H1 (cell line): ENCODE measurements at regions not wholly inside any gene's neighbourhood (a gene's known extent, or its start where the extent isn't known, plus 50 kb on each side); places are given as distances from the start of the nearest gene placed in this dataset.

Source experiments
- CTCF ChIA-PET: fragments of 300-600 bp; sonication (Branson Sonifier 250); formaldehyde crosslinking; loops from one replicate; lab custom pipeline; 2021; ENCODE audit not compliant: partially characterized antibody; lab: Charles Lee
- POLR2A ChIA-PET: fragments of 300-600 bp; sonication (Branson Sonifier 250); formaldehyde crosslinking; loops from one replicate; lab custom pipeline; 2021; ENCODE audit warnings: inconsistent platforms; ENCODE audit not compliant: partially characterized antibody; lab: Charles Lee
- DNase-seq, 2 experiments: peaks; one replicate each; pipeline versions ENCODE4 v3.0.0 to v3.0.0-alpha.2; 2010 to 2022; ENCODE audit warnings: low spot score in 2 of 2, low read depth in 1 of 2, mixed read lengths in 1 of 2
- FAIRE-seq: peaks from 2 replicates; lab custom pipeline; 2011; peaks lifted over from hg19 to GRCh38; lab: Jason Lieb, UNC
- H2AFZ ChIP-seq: 2 replicates; pipeline ENCODE4 v1.8.1; 2012; ENCODE audit warnings: low read length, inconsistent platforms
- H2AK5ac ChIP-seq: 2 replicates; pipeline ENCODE4 v1.6.1; 2013; ENCODE audit warnings: low read depth, low read length
- H2BK120ac ChIP-seq: replicated peaks from 2 replicates; pipeline ENCODE3; 2013; ENCODE audit warnings: low read depth, low read length, inconsistent platforms
- H2BK12ac ChIP-seq: 2 replicates; pipeline ENCODE4 v1.6.1; 2013; ENCODE audit warnings: low read depth, low read length
- H2BK15ac ChIP-seq: 2 replicates; pipeline ENCODE4 v1.6.1; 2013; ENCODE audit warnings: low read length
- H2BK20ac ChIP-seq: 2 replicates; pipeline ENCODE4 v1.6.1; 2013; ENCODE audit warnings: low read length
- H2BK5ac ChIP-seq: 2 replicates; pipeline ENCODE4 v1.6.1; 2013; ENCODE audit warnings: low read depth, low read length
- H3K14ac ChIP-seq: 2 replicates; pipeline ENCODE4 v1.6.1; 2013; ENCODE audit warnings: inconsistent platforms; ENCODE audit not compliant: insufficient read length
- H3K18ac ChIP-seq: 2 replicates; pipeline ENCODE4 v1.6.1; 2013; ENCODE audit warnings: low read length; ENCODE audit errors: extremely low read depth
- H3K23ac ChIP-seq: 2 replicates; pipeline ENCODE4 v1.6.1; 2013; ENCODE audit warnings: inconsistent platforms; ENCODE audit not compliant: insufficient read length
- H3K23me2 ChIP-seq: 2 replicates; pipeline ENCODE4 v1.6.1; 2013; ENCODE audit warnings: low read depth, low read length
- H3K27ac ChIP-seq: 2 replicates; pipeline ENCODE4 v1.6.1; 2011; ENCODE audit warnings: low read depth, low read length, inconsistent platforms
- H3K27me3 ChIP-seq, 4 experiments: replicated peaks in 1 of 4; 1 replicate in 1 of 4; 2 replicates in 3 of 4; pipeline versions ENCODE4 v1.6.1 to v1.8.1; 2011 to 2013; ENCODE audit warnings: low read length in 3 of 4, mild to moderate bottlenecking in 3 of 4, inconsistent platforms in 2 of 4, mixed read lengths in 2 of 4, moderate library complexity in 1 of 4; ENCODE audit not compliant: control insufficient read depth in 3 of 4, insufficient read depth in 3 of 4; ENCODE audit errors: extremely low read depth in 1 of 4
- H3K36me3 ChIP-seq, 4 experiments: 2 replicates each; pipeline versions ENCODE4 v1.6.1 to v1.8.1; 2011 to 2013; ENCODE audit warnings: mild to moderate bottlenecking in 4 of 4, low read length in 3 of 4, moderate library complexity in 2 of 4, control low read depth in 1 of 4, inconsistent platforms in 1 of 4; ENCODE audit not compliant: insufficient read depth in 4 of 4, control insufficient read depth in 2 of 4
- H3K4ac ChIP-seq: replicated peaks from 2 replicates; pipeline ENCODE3; 2013; ENCODE audit warnings: low read length, low read depth, mixed read lengths, inconsistent platforms; ENCODE audit not compliant: insufficient read length
- H3K4me1 ChIP-seq, 4 experiments: replicated peaks in 1 of 4; 1 replicate in 1 of 4; 2 replicates in 3 of 4; pipeline versions ENCODE4 v1.6.1 to v1.8.1; 2011 to 2013; ENCODE audit warnings: low read length in 3 of 4, inconsistent platforms in 2 of 4, mixed read lengths in 1 of 4; ENCODE audit not compliant: insufficient read depth in 4 of 4, control insufficient read depth in 3 of 4
- H3K4me2 ChIP-seq, 2 experiments: 2 replicates each; pipeline versions ENCODE4 v1.6.1 to v1.8.1; 2011 to 2013; ENCODE audit warnings: low read depth in 2 of 2, low read length in 2 of 2, control low read depth in 1 of 2, inconsistent platforms in 1 of 2, mild to moderate bottlenecking in 1 of 2; ENCODE audit not compliant: insufficient read depth in 1 of 2
- H3K4me3 ChIP-seq, 4 experiments: fragments of 200-600, 300-600 bp in 1 of 4; sonication (generic), shearing (Covaris generic), sonication (Bioruptor Twin) in 1 of 4; 2 replicates each; pipeline versions ENCODE4 v1.5.1 to v1.8.1; 2011 to 2016; ENCODE audit warnings: low read length in 4 of 4, low read depth in 3 of 4, control low read depth in 2 of 4, inconsistent platforms in 2 of 4, mild to moderate bottlenecking in 2 of 4, mixed read lengths in 1 of 4, moderate library complexity in 1 of 4; ENCODE audit not compliant: insufficient read depth in 2 of 4; ENCODE audit errors: extremely low read depth in 1 of 4
- H3K56ac ChIP-seq: replicated peaks from 2 replicates; pipeline ENCODE3; 2013; ENCODE audit warnings: low read depth, mild to moderate bottlenecking, mixed read lengths, low read length, inconsistent platforms; ENCODE audit not compliant: insufficient read length
- H3K79me1 ChIP-seq: 2 replicates; pipeline ENCODE4 v1.6.1; 2013; ENCODE audit warnings: low read depth, low read length, control low read depth
- H3K79me2 ChIP-seq, 2 experiments: 2 replicates each; pipeline versions ENCODE4 v1.6.1 to v1.8.1; 2012 to 2013; ENCODE audit warnings: low read length in 2 of 2, mild to moderate bottlenecking in 2 of 2, inconsistent platforms in 1 of 2; ENCODE audit not compliant: insufficient read depth in 2 of 2, control insufficient read depth in 1 of 2
- H3K9ac ChIP-seq, 4 experiments: replicated peaks in 1 of 4; 1 replicate in 1 of 4; 2 replicates in 3 of 4; pipeline versions ENCODE4 v1.6.1 to v1.8.1; 2011 to 2013; ENCODE audit warnings: low read depth in 3 of 4, low read length in 3 of 4, control low read depth in 2 of 4, mild to moderate bottlenecking in 2 of 4, moderate library complexity in 2 of 4, inconsistent platforms in 1 of 4; ENCODE audit errors: extremely low read depth in 1 of 4
- H3K9me3 ChIP-seq, 2 experiments: 2 replicates each; pipeline versions ENCODE4 v1.6.1 to v1.8.1; 2012 to 2013; ENCODE audit warnings: mild to moderate bottlenecking in 2 of 2, moderate library complexity in 2 of 2, control low read depth in 1 of 2, inconsistent platforms in 1 of 2, low read depth in 1 of 2, low read length in 1 of 2, mixed read lengths in 1 of 2; ENCODE audit not compliant: insufficient read depth in 2 of 2
- H4K20me1 ChIP-seq, 2 experiments: replicated peaks in 1 of 2; 2 replicates each; pipeline versions ENCODE3 to v1.8.1; 2011 to 2013; ENCODE audit warnings: inconsistent platforms in 2 of 2, low read length in 2 of 2, mild to moderate bottlenecking in 1 of 2; ENCODE audit not compliant: insufficient read depth in 2 of 2, control insufficient read depth in 1 of 2
- H4K5ac ChIP-seq: 2 replicates; pipeline ENCODE4 v1.6.1; 2013; ENCODE audit warnings: low read length, low read depth, mixed read lengths, inconsistent platforms; ENCODE audit not compliant: insufficient read length
- H4K8ac ChIP-seq: 2 replicates; pipeline ENCODE4 v1.8.0; 2013; ENCODE audit warnings: mild to moderate bottlenecking, moderate library complexity, low read length, inconsistent platforms; ENCODE audit not compliant: insufficient read depth; ENCODE audit errors: extremely low read depth
- H4K91ac ChIP-seq: replicated peaks from 2 replicates; pipeline ENCODE3; 2013; ENCODE audit warnings: low read length, mixed read lengths, inconsistent platforms; ENCODE audit not compliant: insufficient read length
- GTF2F1 ChIP-seq: IDR thresholded peaks from 2 replicates; pipeline ENCODE4 v1.6.1; 2012; ENCODE audit warnings: low read depth, low read length, improper control_type of control experiment, borderline replicate concordance
- KDM4A ChIP-seq: IDR thresholded peaks from one replicate; pipeline ENCODE4 v1.7.1; 2012; ENCODE audit warnings: low read depth, mild to moderate bottlenecking, moderate library complexity, low read length, inconsistent platforms; ENCODE audit not compliant: severe bottlenecking
- NRF1 ChIP-seq: IDR thresholded peaks from 2 replicates; pipeline ENCODE4 v1.6.1; 2011; ENCODE audit warnings: mild to moderate bottlenecking, low read depth, low read length, improper control_type of control experiment
- SIX5 ChIP-seq: IDR thresholded peaks from 2 replicates; pipeline ENCODE4 v1.6.1; 2011; ENCODE audit warnings: mild to moderate bottlenecking, low read depth, low read length
- TAF1 ChIP-seq: IDR thresholded peaks from 2 replicates; pipeline ENCODE4 v1.6.1; 2011; ENCODE audit warnings: mild to moderate bottlenecking, low read depth, low read length

DNA sequence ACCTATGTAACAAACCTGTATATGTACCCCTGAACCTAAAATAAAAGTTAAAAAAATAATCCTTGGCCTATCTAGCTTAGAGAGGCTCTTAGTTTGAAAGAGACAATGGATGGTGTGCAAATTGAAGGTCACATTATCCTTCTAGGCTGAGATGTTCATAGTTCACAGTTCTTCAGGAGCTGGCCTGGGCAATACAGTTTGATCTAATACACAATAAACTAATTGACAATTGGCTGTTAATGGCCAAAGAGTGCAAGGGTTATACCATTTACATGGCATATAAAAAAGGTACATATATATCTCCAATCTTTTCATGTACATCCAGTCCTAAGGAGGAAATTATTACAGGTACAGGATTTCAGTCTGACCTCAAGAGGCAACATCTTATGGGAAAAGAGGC, 117.4 kb upstream of the NEDD9 start:
- Histone ChIP-seq H3K4ac (no peak overlapping the region), H3K4me1 (no peaks in the 10 kb centered on the region), H3K4me2 (no peak overlapping the region), H2AK5ac (no peak overlapping the region), H2BK20ac (no peak overlapping the region), H3K9me3 (no peaks in the 10 kb centered on the region), H3K27ac (no peak overlapping the region), H3K36me3 (no peaks in the 10 kb centered on the region), H2BK15ac (no peak overlapping the region), H3K27me3 (no peaks in the 10 kb centered on the region), H2BK12ac (no peak overlapping the region), H3K79me2 (no peaks in the 10 kb centered on the region), H3K14ac (no peak overlapping the region), H2AFZ (no peak overlapping the region), H2BK5ac (no peak overlapping the region), H3K23me2 (no peaks in the 10 kb centered on the region), H3K79me1 (no peaks in the 10 kb centered on the region; the same call in 1 of the 2 replicates), H3K23ac (no peak overlapping the region), H3K4me3 (no peak overlapping the region), H4K5ac (no peak overlapping the region), H3K9ac (no peak overlapping the region), H4K91ac (no peak overlapping the region), H3K56ac (no peak overlapping the region), H4K20me1 (no peaks in the 10 kb centered on the region), H3K18ac (no peak overlapping the region), H2BK120ac (no peak overlapping the region), H4K8ac (no peak overlapping the region)
- CTCF ChIA-PET: no interaction called here
- no peak for FAIRE-seq
- no peak for DNase-seq
- TF ChIP-seq GTF2F1 (no peak), SIX5 (no peak), NRF1 (no peak), TAF1 (no peak), KDM4A (no peak)
- POLR2A ChIA-PET: no interaction called here
